ENCODE measurements at regions not wholly inside any gene's neighbourhood (a gene's known extent, or its start where the extent isn't known, plus 50 kb on each side); places are given as distances from the start of the nearest gene placed in this dataset.

GRCh38 chr6:113671421-113671820 is 185.7 kb upstream of the MARCKS start:
- TF ChIP-seq, protein P1, sequence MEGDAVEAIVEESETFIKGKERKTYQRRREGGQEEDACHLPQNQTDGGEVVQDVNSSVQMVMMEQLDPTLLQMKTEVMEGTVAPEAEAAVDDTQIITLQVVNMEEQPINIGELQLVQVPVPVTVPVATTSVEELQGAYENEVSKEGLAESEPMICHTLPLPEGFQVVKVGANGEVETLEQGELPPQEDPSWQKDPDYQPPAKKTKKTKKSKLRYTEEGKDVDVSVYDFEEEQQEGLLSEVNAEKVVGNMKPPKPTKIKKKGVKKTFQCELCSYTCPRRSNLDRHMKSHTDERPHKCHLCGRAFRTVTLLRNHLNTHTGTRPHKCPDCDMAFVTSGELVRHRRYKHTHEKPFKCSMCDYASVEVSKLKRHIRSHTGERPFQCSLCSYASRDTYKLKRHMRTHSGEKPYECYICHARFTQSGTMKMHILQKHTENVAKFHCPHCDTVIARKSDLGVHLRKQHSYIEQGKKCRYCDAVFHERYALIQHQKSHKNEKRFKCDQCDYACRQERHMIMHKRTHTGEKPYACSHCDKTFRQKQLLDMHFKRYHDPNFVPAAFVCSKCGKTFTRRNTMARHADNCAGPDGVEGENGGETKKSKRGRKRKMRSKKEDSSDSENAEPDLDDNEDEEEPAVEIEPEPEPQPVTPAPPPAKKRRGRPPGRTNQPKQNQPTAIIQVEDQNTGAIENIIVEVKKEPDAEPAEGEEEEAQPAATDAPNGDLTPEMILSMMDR (conservative IDR thresholded peaks at IDR 0.05; ENCODE audit: low read depth, low read length): no peak
- no peak overlapping the region for H3K4me3 ChIP-seq (ENCODE audit: low read length)
- no peak for DNase-seq (ENCODE audit: low read depth)

GRCh38 chr6:113672491-113673149 is 184.5 kb upstream of the MARCKS start:
- TF ChIP-seq, protein P1 (conservative IDR thresholded peaks at IDR 0.05; ENCODE audit: low read depth, low read length): no peak
- no peak for DNase-seq (ENCODE audit: low read depth)
- no peak overlapping the region for H3K4me3 ChIP-seq (ENCODE audit: low read length)

DNA sequence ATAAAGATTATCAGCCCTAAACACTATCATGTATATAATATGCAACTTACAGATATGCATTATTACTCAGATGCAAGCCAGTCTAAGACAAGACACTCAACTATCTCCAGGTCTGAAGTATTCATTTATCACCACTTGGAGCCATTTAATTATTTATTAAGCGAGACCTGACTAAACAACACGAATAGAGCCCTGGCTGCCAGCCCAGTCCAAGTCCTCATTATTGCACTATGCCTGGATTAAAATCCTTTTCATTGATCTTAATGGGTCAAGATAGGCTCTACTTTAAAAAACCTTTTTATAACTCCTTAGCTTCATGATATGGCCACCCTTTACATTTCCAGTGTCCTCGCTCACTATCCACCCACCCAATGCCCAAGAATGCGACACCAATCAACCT is 183.1 kb upstream of the MARCKS start:
- no peak for DNase-seq (ENCODE audit: low read depth)
- TF ChIP-seq, protein P1 (conservative IDR thresholded peaks at IDR 0.05; ENCODE audit: low read depth, low read length): no peak
- no peak overlapping the region for H3K4me3 ChIP-seq (ENCODE audit: low read length)

DNA sequence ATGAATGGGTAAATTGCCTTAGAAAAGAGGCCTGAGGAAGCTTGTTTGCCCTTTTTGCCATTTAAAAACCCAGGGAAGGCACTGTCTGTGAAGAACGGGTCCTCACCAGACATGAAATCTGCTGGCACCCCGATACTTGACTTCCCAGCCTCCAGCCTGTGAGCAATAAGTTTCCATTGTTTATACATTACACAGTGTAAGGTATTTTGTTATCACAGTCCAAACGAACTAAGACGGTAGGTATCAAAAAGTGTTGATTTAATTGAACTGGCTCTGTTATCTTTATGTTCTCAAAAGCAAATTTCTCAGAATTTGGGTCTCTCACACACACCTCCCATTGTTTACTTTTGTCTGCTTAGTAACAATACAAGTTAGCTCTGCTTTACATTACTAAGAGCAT is 181.1 kb upstream of the MARCKS start:
- TF ChIP-seq, protein P1 (conservative IDR thresholded peaks at IDR 0.05; ENCODE audit: low read depth, low read length): no peak
- no peak for DNase-seq (ENCODE audit: low read depth)
- no peak overlapping the region for H3K4me3 ChIP-seq (ENCODE audit: low read length)

GRCh38 chr6:113676968-113677367 is 180.2 kb upstream of the MARCKS start:
- TF ChIP-seq, protein P1 (conservative IDR thresholded peaks at IDR 0.05; ENCODE audit: low read depth, low read length): no peak
- no peak overlapping the region for H3K4me3 ChIP-seq (ENCODE audit: low read length)

DNA sequence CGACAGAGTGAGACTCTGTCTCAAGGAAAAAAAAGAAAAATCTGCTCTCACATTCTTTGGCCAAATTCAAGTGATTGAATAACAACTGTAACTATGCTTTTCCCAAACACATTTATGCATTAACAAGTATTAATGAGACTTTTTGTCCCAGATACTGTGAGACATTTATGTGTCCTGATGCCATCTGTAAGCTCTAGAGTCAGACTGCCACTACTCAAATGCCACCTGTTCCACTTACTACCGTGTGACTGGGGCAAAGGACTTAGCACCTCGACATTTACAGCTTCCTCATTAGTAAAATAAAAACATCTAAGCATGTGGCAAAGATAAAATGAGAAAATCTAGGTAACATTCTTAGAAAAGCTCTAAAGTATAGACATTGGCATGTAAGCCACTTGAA is 178.1 kb upstream of the MARCKS start:
- H3K4me3 ChIP-seq (ENCODE audit: low read length): no peak overlapping the region
- no peak for DNase-seq (ENCODE audit: low read depth)
- TF ChIP-seq, protein P1 (conservative IDR thresholded peaks at IDR 0.05; ENCODE audit: low read depth, low read length): no peak

More at GRCh38 chr6:113676968-113677367, 180.2 kb upstream of the MARCKS start:
- no peak for DNase-seq (ENCODE audit: low read depth)

- TF ChIP-seq, protein P1 (conservative IDR thresholded peaks at IDR 0.05; ENCODE audit: low read depth, low read length): no peak
- no peak for DNase-seq (ENCODE audit: low read depth)
- H3K4me3 ChIP-seq (ENCODE audit: low read length): no peak overlapping the region
These were observed 176.8 kb upstream of the MARCKS start for GRCh38 chr6:113680301-113680700.

Data from retinal pigment epithelial cell (primary cell).